SH-SY5Y (cell line): ENCODE measurements at regions not wholly inside any gene's neighbourhood (a gene's known extent, or its start where the extent isn't known, plus 50 kb on each side); places are given as distances from the start of the nearest gene placed in this dataset.

ENCODE experiments used
- GATA2 ChIP-seq: IDR thresholded peaks from 2 replicates; pipeline ENCODE4 v1.6.1; 2011; ENCODE audit warnings: mild to moderate bottlenecking, low read depth, low read length
- GATA3 ChIP-seq: IDR thresholded peaks from 2 replicates; pipeline ENCODE4 v1.6.1; 2011; ENCODE audit warnings: low read depth, mild to moderate bottlenecking, low read length, moderate library complexity

- TF ChIP-seq GATA3 (no peak), GATA2 (no peak)
These were observed 202.4 kb upstream of the AGAP1 start for GRCh38 chr2:235291461-235291860.
